HepG2 (cell line): ENCODE measurements at regions not wholly inside any gene's neighbourhood (a gene's known extent, or its start where the extent isn't known, plus 50 kb on each side); places are given as distances from the start of the nearest gene placed in this dataset.

Experiments
- ATAC-seq: fragments of 200-7000 bp; cut with Tn5 transposase; 3 replicates; pipeline ENCODE4 v1.9.1; 2020; ENCODE audit warnings: mild to moderate bottlenecking, moderate library complexity
- BruUV-seq: library from RNA; stranded (reverse); fragments of 400-500 nt; replicated peaks from 2 replicates; lab custom pipeline; 2021; lab: Mats Ljungman, UMichigan
- CTCF ChIA-PET: fragments of 300-600 bp; formaldehyde crosslinking; extraction: SDS; loops from one replicate; lab custom pipeline; 2021; ENCODE audit warnings: low total read pairs, inconsistent platforms, low intra/inter-chr PET ratio; lab: Yijun Ruan, JAX
- POLR2A ChIA-PET: fragments of 350-600 bp; sonication (Branson Sonifier 250); formaldehyde crosslinking; loops from one replicate; lab custom pipeline; 2020; ENCODE audit warnings: antibody characterized with exemption, inconsistent platforms; lab: Yijun Ruan, JAX
- DNase-seq: peaks from one replicate; pipeline ENCODE4 v3.0.0-alpha.2; 2015; ENCODE audit warnings: low spot score
- FAIRE-seq: peaks from 3 replicates; lab custom pipeline; 2011; peaks lifted over from hg19 to GRCh38; lab: Jason Lieb, UNC
- H2AFZ ChIP-seq: one replicate; pipeline ENCODE4 v1.6.1; 2011; ENCODE audit warnings: low read length, inconsistent platforms
- H3K27ac ChIP-seq: fragments of 300-600 bp; 3 replicates; pipeline ENCODE4 v1.8.0; 2011; ENCODE audit warnings: mixed run types, mild to moderate bottlenecking, mixed read lengths, low read length, inconsistent platforms; ENCODE audit not compliant: insufficient read depth; ENCODE audit errors: extremely low read length
- H3K27me3 ChIP-seq, 2 experiments: fragments of 200-600 bp in 1 of 2; 2 replicates in 1 of 2; 3 replicates in 1 of 2; pipeline versions ENCODE4 v1.6.0 to v1.8.0; 2011; ENCODE audit warnings: low read length in 2 of 2, mild to moderate bottlenecking in 2 of 2, moderate library complexity in 2 of 2, inconsistent platforms in 1 of 2; ENCODE audit not compliant: insufficient read depth in 2 of 2, control insufficient read depth in 1 of 2
- H3K36me3 ChIP-seq, 2 experiments: fragments of 200-600 bp in 1 of 2; replicated peaks in 1 of 2; 2 replicates in 1 of 2; 3 replicates in 1 of 2; pipeline versions ENCODE4 v1.5.1 to v1.8.0; 2011; ENCODE audit warnings: low read length in 2 of 2, inconsistent platforms in 1 of 2; ENCODE audit not compliant: insufficient read depth in 2 of 2, control insufficient read depth in 1 of 2
- H3K4me1 ChIP-seq: 2 replicates; pipeline ENCODE4 v1.5.1; 2012; ENCODE audit warnings: low read length, inconsistent platforms; ENCODE audit not compliant: insufficient read depth
- H3K4me2 ChIP-seq: 2 replicates; pipeline ENCODE4 v1.6.0; 2011; ENCODE audit warnings: low read depth, low read length, inconsistent platforms
- H3K4me3 ChIP-seq, 3 experiments: fragments of 200-600 bp in 1 of 3; sonication (generic), shearing (Covaris generic) in 1 of 3; replicated peaks in 1 of 3; 2 replicates each; pipeline ENCODE4 v1.5.1; 2011 to 2016; ENCODE audit warnings: low read length in 3 of 3, inconsistent platforms in 2 of 3, low read depth in 2 of 3, mild to moderate bottlenecking in 2 of 3, control low read depth in 1 of 3, mixed read lengths in 1 of 3; ENCODE audit not compliant: insufficient read depth in 1 of 3
- H3K79me2 ChIP-seq: one replicate; pipeline ENCODE4 v1.6.1; 2011; ENCODE audit warnings: low read length, inconsistent platforms; ENCODE audit not compliant: insufficient read depth
- H3K9ac ChIP-seq: 2 replicates; pipeline ENCODE4 v1.6.0; 2011; ENCODE audit warnings: mild to moderate bottlenecking, low read depth, low read length, inconsistent platforms; ENCODE audit not compliant: insufficient read depth
- H3K9me3 ChIP-seq: 2 replicates; pipeline ENCODE4 v1.5.1; 2012; ENCODE audit warnings: mild to moderate bottlenecking, low read length
- H4K20me1 ChIP-seq: 2 replicates; pipeline ENCODE4 v1.6.0; 2011; ENCODE audit warnings: inconsistent platforms, mild to moderate bottlenecking, low read length, moderate library complexity; ENCODE audit not compliant: insufficient read depth
- LCORL ChIP-seq, 2 experiments: fragments of 450-650 bp in 1 of 2; sonication (generic) in 1 of 2; formaldehyde crosslinking in 1 of 2; IDR thresholded peaks; 2 replicates each; pipeline versions ENCODE4 v1.5.0 to v1.6.1; 2017 to 2020; ENCODE audit warnings: antibody characterized with exemption in 1 of 2, missing genetic modification reagents in 1 of 2
- MAFF ChIP-seq: IDR thresholded peaks from 2 replicates; pipeline ENCODE4 v1.6.1; 2011; ENCODE audit warnings: low read depth, low read length, improper control_type of control experiment
- NFAT5 ChIP-seq: sonication (generic); formaldehyde crosslinking; IDR thresholded peaks from 2 replicates; pipeline ENCODE4 v1.4.0; 2020; ENCODE audit warnings: missing genetic modification reagents
- ZNF12 ChIP-seq: sonication (generic); formaldehyde crosslinking; IDR thresholded peaks from 2 replicates; pipeline ENCODE4 v1.5.0; 2020; ENCODE audit warnings: missing genetic modification reagents
- ZNF431 ChIP-seq: sonication (generic); formaldehyde crosslinking; IDR thresholded peaks from 2 replicates; pipeline ENCODE4 v1.9.0; 2022; ENCODE audit warnings: missing genetic modification reagents, low read depth, mild to moderate bottlenecking, borderline replicate concordance
- ZNF503 ChIP-seq: sonication (generic); formaldehyde crosslinking; IDR thresholded peaks from 2 replicates; pipeline ENCODE4 v1.4.0; 2020; ENCODE audit warnings: missing genetic modification reagents
- ZNF569 ChIP-seq: sonication (generic); formaldehyde crosslinking; IDR thresholded peaks from 2 replicates; pipeline ENCODE4 v1.5.0; 2020; ENCODE audit warnings: mild to moderate bottlenecking, missing genetic modification reagents, moderate library complexity, borderline replicate concordance
- ZNF607 ChIP-seq: sonication (generic); formaldehyde crosslinking; IDR thresholded peaks from 2 replicates; pipeline ENCODE4 v1.5.1; 2020; ENCODE audit warnings: missing genetic modification reagents, mild to moderate bottlenecking, borderline replicate concordance
- WGBS: methylation state at CpG from one replicate; pipeline ENCODE4 v1.1.6; 2017; ENCODE audit warnings: low lambda C conversion rate; 5-methylcytosine and 5-hydroxymethylcytosine counted together
- in situ Hi-C: cut with HindIII; loops from 2 replicates; pipeline ENCODE4 v1.10.0; 2017; ENCODE audit warnings: low pct_unique_long_range_greater_than_20kb; ENCODE audit not compliant: extremely low pct_ligation_motif_present
- intact Hi-C: fragments of 100-400 bp; cut with micrococcal nuclease; formaldehyde crosslinking; loops from one replicate; pipeline ENCODE4 v1.10.0; 2022; ENCODE audit not compliant: unreplicated experiment
- TF ChIP-seq, protein P1 (sequence below): IDR thresholded peaks from 2 replicates; pipeline ENCODE4 v1.4.0; 2020; ENCODE audit warnings: mild to moderate bottlenecking, missing genetic modification reagents

GRCh38 chr12:77494296-77494695 lies 336.4 kb upstream of the NAV3 start:
- intact Hi-C loops = no loop called here
- no peaks in the 10 kb centered on the region; a peak in 1 of 5 replicates for H3K27me3 ChIP-seq
- BruUV-seq = no TSS peak
- no peaks in the 10 kb centered on the region for H3K4me1 ChIP-seq
- no peaks in the 10 kb centered on the region for H3K79me2 ChIP-seq
- H3K9me3 ChIP-seq = no peaks in the 10 kb centered on the region
- ATAC-seq (no peak), DNase-seq (no peak), FAIRE-seq (no peak)
- H3K4me2 ChIP-seq = no peak overlapping the region
- H3K4me3 ChIP-seq = no peak overlapping the region
- TF ChIP-seq ZNF431 (CRISPR knock-in tag) = no peak
- no peak for TF ChIP-seq LCORL (IDR thresholded peaks at IDR 0.05)
- no peak for TF ChIP-seq LCORL (CRISPR knock-in tag; IDR thresholded peaks at IDR 0.05)
- TF ChIP-seq, protein P1, sequence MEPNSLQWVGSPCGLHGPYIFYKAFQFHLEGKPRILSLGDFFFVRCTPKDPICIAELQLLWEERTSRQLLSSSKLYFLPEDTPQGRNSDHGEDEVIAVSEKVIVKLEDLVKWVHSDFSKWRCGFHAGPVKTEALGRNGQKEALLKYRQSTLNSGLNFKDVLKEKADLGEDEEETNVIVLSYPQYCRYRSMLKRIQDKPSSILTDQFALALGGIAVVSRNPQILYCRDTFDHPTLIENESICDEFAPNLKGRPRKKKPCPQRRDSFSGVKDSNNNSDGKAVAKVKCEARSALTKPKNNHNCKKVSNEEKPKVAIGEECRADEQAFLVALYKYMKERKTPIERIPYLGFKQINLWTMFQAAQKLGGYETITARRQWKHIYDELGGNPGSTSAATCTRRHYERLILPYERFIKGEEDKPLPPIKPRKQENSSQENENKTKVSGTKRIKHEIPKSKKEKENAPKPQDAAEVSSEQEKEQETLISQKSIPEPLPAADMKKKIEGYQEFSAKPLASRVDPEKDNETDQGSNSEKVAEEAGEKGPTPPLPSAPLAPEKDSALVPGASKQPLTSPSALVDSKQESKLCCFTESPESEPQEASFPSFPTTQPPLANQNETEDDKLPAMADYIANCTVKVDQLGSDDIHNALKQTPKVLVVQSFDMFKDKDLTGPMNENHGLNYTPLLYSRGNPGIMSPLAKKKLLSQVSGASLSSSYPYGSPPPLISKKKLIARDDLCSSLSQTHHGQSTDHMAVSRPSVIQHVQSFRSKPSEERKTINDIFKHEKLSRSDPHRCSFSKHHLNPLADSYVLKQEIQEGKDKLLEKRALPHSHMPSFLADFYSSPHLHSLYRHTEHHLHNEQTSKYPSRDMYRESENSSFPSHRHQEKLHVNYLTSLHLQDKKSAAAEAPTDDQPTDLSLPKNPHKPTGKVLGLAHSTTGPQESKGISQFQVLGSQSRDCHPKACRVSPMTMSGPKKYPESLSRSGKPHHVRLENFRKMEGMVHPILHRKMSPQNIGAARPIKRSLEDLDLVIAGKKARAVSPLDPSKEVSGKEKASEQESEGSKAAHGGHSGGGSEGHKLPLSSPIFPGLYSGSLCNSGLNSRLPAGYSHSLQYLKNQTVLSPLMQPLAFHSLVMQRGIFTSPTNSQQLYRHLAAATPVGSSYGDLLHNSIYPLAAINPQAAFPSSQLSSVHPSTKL (CRISPR knock-in tag) = no peak
- TF ChIP-seq NFAT5 (CRISPR knock-in tag) = no peak
- TF ChIP-seq MAFF = no peak
- no peak for TF ChIP-seq ZNF569
- TF ChIP-seq ZNF607 = no peak
- TF ChIP-seq ZNF503 (CRISPR knock-in tag) = no peak
- no peak for TF ChIP-seq ZNF12
- 3% methylated on average over 3 of the region's 3 CpGs for WGBS
- H3K9ac ChIP-seq = no peak overlapping the region
- in situ Hi-C loops = no loop called here
- no peak overlapping the region for H3K27ac ChIP-seq
- no peak overlapping the region for H2AFZ ChIP-seq
- ChIA-PET CTCF (no interaction called here), POLR2A (no interaction called here)
- no peaks in the 10 kb centered on the region for H4K20me1 ChIP-seq
- no peaks in the 10 kb centered on the region for H3K36me3 ChIP-seq
